Keratinocyte (primary cell): ENCODE measurements at regions not wholly inside any gene's neighbourhood (a gene's known extent, or its start where the extent isn't known, plus 50 kb on each side); places are given as distances from the start of the nearest gene placed in this dataset.

Experiments
- DNase-seq: peaks from one replicate; pipeline ENCODE4 v3.0.0-alpha.2; 2011; ENCODE audit warnings: low read depth, missing footprints, low spot score
- FAIRE-seq: peaks from 2 replicates; lab custom pipeline; 2011; peaks lifted over from hg19 to GRCh38; lab: Jason Lieb, UNC
- H2AFZ ChIP-seq: 2 replicates; pipeline ENCODE4 v1.6.0; 2012; ENCODE audit warnings: low read length, control low read depth, inconsistent platforms; ENCODE audit not compliant: control insufficient read depth
- H3K27ac ChIP-seq: 2 replicates; pipeline ENCODE4 v1.5.1; 2011; ENCODE audit warnings: low read length; ENCODE audit not compliant: control insufficient read depth, insufficient read depth
- H3K27me3 ChIP-seq: 3 replicates; pipeline ENCODE4 v1.6.0; 2011; ENCODE audit warnings: low read length; ENCODE audit not compliant: control insufficient read depth, insufficient read depth; ENCODE audit errors: extremely low read depth
- H3K36me3 ChIP-seq, 2 experiments: 2 replicates in 1 of 2; 3 replicates in 1 of 2; pipeline ENCODE4 v1.5.1; 2011; ENCODE audit warnings: low read length in 2 of 2, mild to moderate bottlenecking in 1 of 2; ENCODE audit not compliant: control insufficient read depth in 2 of 2, insufficient read depth in 2 of 2; ENCODE audit errors: extremely low read depth in 1 of 2
- H3K4me1 ChIP-seq: 3 replicates; pipeline ENCODE4 v1.5.1; 2011; ENCODE audit warnings: low read length; ENCODE audit not compliant: control insufficient read depth, insufficient read depth; ENCODE audit errors: extremely low read depth
- H3K4me2 ChIP-seq: 3 replicates; pipeline ENCODE4 v1.6.0; 2011; ENCODE audit warnings: low read depth, low read length; ENCODE audit not compliant: control insufficient read depth, insufficient read depth; ENCODE audit errors: extremely low read depth
- H3K4me3 ChIP-seq, 3 experiments: fragments of 200-600 bp in 1 of 3; sonication (generic) in 1 of 3; 2 replicates in 2 of 3; 3 replicates in 1 of 3; pipeline ENCODE4 v1.5.1; 2011 to 2016; ENCODE audit warnings: low read length in 3 of 3, mild to moderate bottlenecking in 3 of 3, control low read depth in 2 of 3, inconsistent platforms in 1 of 3, low read depth in 1 of 3, mixed read lengths in 1 of 3, mixed run types in 1 of 3, moderate library complexity in 1 of 3; ENCODE audit not compliant: control insufficient read depth in 2 of 3, insufficient read depth in 2 of 3; ENCODE audit errors: extremely low read depth in 1 of 3
- H3K79me2 ChIP-seq: 2 replicates; pipeline ENCODE4 v1.6.0; 2012; ENCODE audit warnings: low read length; ENCODE audit not compliant: control insufficient read depth, insufficient read depth
- H3K9ac ChIP-seq: 3 replicates; pipeline ENCODE4 v1.6.0; 2011; ENCODE audit warnings: low read length; ENCODE audit not compliant: control insufficient read depth, insufficient read depth; ENCODE audit errors: extremely low read depth
- H3K9me1 ChIP-seq: 3 replicates; pipeline ENCODE4 v1.6.0; 2011; ENCODE audit warnings: low read length; ENCODE audit not compliant: control insufficient read depth, insufficient read depth; ENCODE audit errors: extremely low read depth
- H3K9me3 ChIP-seq: 2 replicates; pipeline ENCODE4 v1.5.1; 2012; ENCODE audit warnings: low read depth, low read length; ENCODE audit not compliant: control insufficient read depth
- H4K20me1 ChIP-seq: 3 replicates; pipeline ENCODE4 v1.6.0; 2011; ENCODE audit warnings: low read length; ENCODE audit not compliant: control insufficient read depth, insufficient read depth; ENCODE audit errors: extremely low read depth
- EZH2 ChIP-seq: IDR thresholded peaks from one replicate; pipeline ENCODE4 v1.6.1; 2012; ENCODE audit warnings: inconsistent platforms, mild to moderate bottlenecking, low read length, moderate library complexity
- dilution Hi-C: fragments of 300-500 bp; cut with MboI; formaldehyde crosslinking; loops from one replicate; pipeline ENCODE4 v1.7.0; 2020; ENCODE audit warnings: low sequenced_read_pairs; ENCODE audit not compliant: extremely low pct_ligation_motif_present
- TF ChIP-seq, protein P1 (sequence below), 3 experiments: IDR thresholded peaks in 1 of 3; conservative IDR thresholded peaks in 1 of 3; optimal IDR thresholded peaks in 1 of 3; 2 replicates in 2 of 3; 3 replicates in 1 of 3; pipeline versions ENCODE3 to v1.5.1; 2011; ENCODE audit warnings: low read length in 3 of 3, mild to moderate bottlenecking in 3 of 3, moderate library complexity in 2 of 3, control low read depth in 1 of 3, inconsistent platforms in 1 of 3; ENCODE audit not compliant: insufficient read depth in 2 of 3; ENCODE audit errors: extremely low read depth in 1 of 3

DNA sequence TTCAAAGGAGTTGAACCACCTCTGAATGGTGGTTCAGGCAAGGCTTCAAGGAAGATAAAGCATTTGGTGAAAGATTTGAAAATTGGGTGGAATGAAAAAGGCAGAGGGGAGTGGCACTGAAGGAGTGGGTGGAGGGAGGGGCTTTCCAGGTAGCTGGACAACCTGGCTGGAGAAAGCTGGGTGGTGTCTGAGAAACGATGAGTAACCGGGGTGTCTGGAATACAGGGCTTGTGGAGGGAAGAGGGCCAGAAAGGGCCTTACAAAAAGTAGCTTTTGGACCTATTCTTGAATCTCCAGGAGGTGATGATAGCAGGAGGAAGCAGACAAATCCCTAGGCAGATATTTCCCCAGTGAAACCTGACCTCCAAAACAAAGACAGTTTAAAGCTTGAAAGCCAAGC is 99.3 kb downstream of the RASSF10 start:
- Histone ChIP-seq H3K4me3 (no peak overlapping the region), H3K9me3 (peaks cover 3% of the 10 kb centered on the region), H3K79me2 (no peaks in the 10 kb centered on the region), H4K20me1 (no peaks in the 10 kb centered on the region), H3K36me3 (no peaks in the 10 kb centered on the region), H3K27me3 (no peaks in the 10 kb centered on the region), H3K27ac (no peak overlapping the region), H3K4me1 (peaks cover 31% of the 10 kb centered on the region), H2AFZ (no peak overlapping the region), H3K9ac (no peak overlapping the region), H3K4me2 (no peak overlapping the region), H3K9me1 (no peaks in the 10 kb centered on the region)
- DNase-seq = no peak
- dilution Hi-C loops = no loop called here
- FAIRE-seq = no peak
- TF ChIP-seq, protein P1, sequence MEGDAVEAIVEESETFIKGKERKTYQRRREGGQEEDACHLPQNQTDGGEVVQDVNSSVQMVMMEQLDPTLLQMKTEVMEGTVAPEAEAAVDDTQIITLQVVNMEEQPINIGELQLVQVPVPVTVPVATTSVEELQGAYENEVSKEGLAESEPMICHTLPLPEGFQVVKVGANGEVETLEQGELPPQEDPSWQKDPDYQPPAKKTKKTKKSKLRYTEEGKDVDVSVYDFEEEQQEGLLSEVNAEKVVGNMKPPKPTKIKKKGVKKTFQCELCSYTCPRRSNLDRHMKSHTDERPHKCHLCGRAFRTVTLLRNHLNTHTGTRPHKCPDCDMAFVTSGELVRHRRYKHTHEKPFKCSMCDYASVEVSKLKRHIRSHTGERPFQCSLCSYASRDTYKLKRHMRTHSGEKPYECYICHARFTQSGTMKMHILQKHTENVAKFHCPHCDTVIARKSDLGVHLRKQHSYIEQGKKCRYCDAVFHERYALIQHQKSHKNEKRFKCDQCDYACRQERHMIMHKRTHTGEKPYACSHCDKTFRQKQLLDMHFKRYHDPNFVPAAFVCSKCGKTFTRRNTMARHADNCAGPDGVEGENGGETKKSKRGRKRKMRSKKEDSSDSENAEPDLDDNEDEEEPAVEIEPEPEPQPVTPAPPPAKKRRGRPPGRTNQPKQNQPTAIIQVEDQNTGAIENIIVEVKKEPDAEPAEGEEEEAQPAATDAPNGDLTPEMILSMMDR (optimal IDR thresholded peaks at IDR 0.05 in 1 of 3, IDR thresholded peaks at IDR 0.05 in 1 of 3, conservative IDR thresholded peaks at IDR 0.05 in 1 of 3; ENCODE audit: extremely low read depth in 1 of 3, insufficient read depth in 2 of 3, low read length in 3 of 3) = no peak
- no peak for TF ChIP-seq EZH2

DNA sequence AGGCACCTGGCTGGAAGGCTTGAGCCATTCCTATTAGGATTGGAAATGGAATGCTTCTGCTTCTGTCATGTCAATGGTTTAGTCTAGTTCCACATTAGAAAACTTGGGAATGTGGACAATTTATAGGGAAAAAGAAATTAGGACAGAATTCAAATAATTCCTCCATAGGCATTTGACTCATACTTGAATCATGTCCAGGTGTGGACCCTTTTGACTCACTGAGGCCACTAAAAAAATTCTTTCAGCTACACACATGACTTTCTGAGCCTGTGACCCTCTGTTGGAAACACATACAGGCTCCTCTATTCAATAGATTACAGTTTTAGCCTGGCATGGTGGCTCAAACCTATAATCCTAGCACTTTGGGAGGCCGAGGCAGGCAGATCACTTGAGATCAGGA is 100.5 kb downstream of the RASSF10 start:
- dilution Hi-C loops = no loop called here
- no peak overlapping the region for H2AFZ ChIP-seq
- H3K9me3 ChIP-seq = peaks cover 3% of the 10 kb centered on the region
- DNase-seq = no peak
- peak; percentile 23 for FAIRE-seq
- peaks cover 31% of the 10 kb centered on the region for H3K4me1 ChIP-seq
- H3K36me3 ChIP-seq = no peaks in the 10 kb centered on the region
- no peak for TF ChIP-seq EZH2
- TF ChIP-seq, protein P1 (optimal IDR thresholded peaks at IDR 0.05 in 1 of 3, IDR thresholded peaks at IDR 0.05 in 1 of 3, conservative IDR thresholded peaks at IDR 0.05 in 1 of 3; ENCODE audit: extremely low read depth in 1 of 3, insufficient read depth in 2 of 3, low read length in 3 of 3) = no peak
- H3K9ac ChIP-seq = no peak overlapping the region
- no peaks in the 10 kb centered on the region for H3K27me3 ChIP-seq
- no peak overlapping the region for H3K4me3 ChIP-seq
- no peaks in the 10 kb centered on the region for H4K20me1 ChIP-seq
- no peaks in the 10 kb centered on the region for H3K79me2 ChIP-seq
- no peaks in the 10 kb centered on the region for H3K9me1 ChIP-seq
- H3K27ac ChIP-seq = no peak overlapping the region
- no peak overlapping the region for H3K4me2 ChIP-seq
